Karpas-422 (cell line): ENCODE measurements at regions not wholly inside any gene's neighbourhood (a gene's known extent, or its start where the extent isn't known, plus 50 kb on each side); places are given as distances from the start of the nearest gene placed in this dataset.

Source experiments
- DNase-seq: peaks from one replicate; pipeline ENCODE4 v3.0.0-alpha.2; 2015
- H2AFZ ChIP-seq: fragments of 200-600 bp; sonication (generic); 2 replicates; pipeline ENCODE4 v1.6.1; 2014; ENCODE audit warnings: antibody characterized with exemption, low read length, mixed read lengths
- H3K27ac ChIP-seq: fragments of 200-600 bp; sonication (generic); 2 replicates; pipeline ENCODE4 v1.5.1; 2014; ENCODE audit warnings: mild to moderate bottlenecking, low read length, moderate library complexity
- H3K27me3 ChIP-seq: fragments of 200-600 bp; sonication (generic); 2 replicates; pipeline ENCODE4 v1.6.1; 2014; ENCODE audit warnings: low read length, mixed read lengths
- H3K36me3 ChIP-seq: fragments of 200-600 bp; sonication (generic); 2 replicates; pipeline ENCODE4 v1.6.1; 2014; ENCODE audit warnings: low read length, mixed read lengths; ENCODE audit not compliant: insufficient read depth
- H3K4me1 ChIP-seq: fragments of 200-600 bp; sonication (generic); 2 replicates; pipeline ENCODE4 v1.6.1; 2014; ENCODE audit warnings: mild to moderate bottlenecking, low read length, mixed read lengths
- H3K4me2 ChIP-seq: fragments of 200-600 bp; sonication (generic); 2 replicates; pipeline ENCODE4 v1.6.1; 2014; ENCODE audit warnings: low read length, low read depth, mild to moderate bottlenecking; ENCODE audit not compliant: poor library complexity, severe bottlenecking
- H3K4me3 ChIP-seq: fragments of 200-600 bp; sonication (generic); 2 replicates; pipeline ENCODE4 v1.5.1; 2014; ENCODE audit warnings: mild to moderate bottlenecking, antibody characterized with exemption, low read length, mixed read lengths
- H3K79me2 ChIP-seq: fragments of 200-600 bp; sonication (generic); 2 replicates; pipeline ENCODE4 v1.6.1; 2014; ENCODE audit warnings: mild to moderate bottlenecking, low read length, mixed read lengths
- H3K9ac ChIP-seq: fragments of 200-600 bp; sonication (generic); 2 replicates; pipeline ENCODE4 v1.6.0; 2014; ENCODE audit warnings: low read length
- H3K9me2 ChIP-seq: fragments of 200-600 bp; sonication (generic), shearing (Covaris generic); replicated peaks from 2 replicates; pipeline ENCODE4 v1.6.0; 2014; ENCODE audit warnings: mild to moderate bottlenecking, low read length, moderate library complexity; ENCODE audit not compliant: insufficient read depth
- H3K9me3 ChIP-seq: fragments of 300-700, 200-600 bp; sonication (generic); 2 replicates; pipeline ENCODE4 v1.6.1; 2014; ENCODE audit warnings: low read length, mixed read lengths
- H4K20me1 ChIP-seq: fragments of 200-600 bp; sonication (generic); 2 replicates; pipeline ENCODE4 v1.6.1; 2014; ENCODE audit warnings: mild to moderate bottlenecking, antibody characterized with exemption, low read length, low read depth; ENCODE audit not compliant: insufficient read depth

DNA sequence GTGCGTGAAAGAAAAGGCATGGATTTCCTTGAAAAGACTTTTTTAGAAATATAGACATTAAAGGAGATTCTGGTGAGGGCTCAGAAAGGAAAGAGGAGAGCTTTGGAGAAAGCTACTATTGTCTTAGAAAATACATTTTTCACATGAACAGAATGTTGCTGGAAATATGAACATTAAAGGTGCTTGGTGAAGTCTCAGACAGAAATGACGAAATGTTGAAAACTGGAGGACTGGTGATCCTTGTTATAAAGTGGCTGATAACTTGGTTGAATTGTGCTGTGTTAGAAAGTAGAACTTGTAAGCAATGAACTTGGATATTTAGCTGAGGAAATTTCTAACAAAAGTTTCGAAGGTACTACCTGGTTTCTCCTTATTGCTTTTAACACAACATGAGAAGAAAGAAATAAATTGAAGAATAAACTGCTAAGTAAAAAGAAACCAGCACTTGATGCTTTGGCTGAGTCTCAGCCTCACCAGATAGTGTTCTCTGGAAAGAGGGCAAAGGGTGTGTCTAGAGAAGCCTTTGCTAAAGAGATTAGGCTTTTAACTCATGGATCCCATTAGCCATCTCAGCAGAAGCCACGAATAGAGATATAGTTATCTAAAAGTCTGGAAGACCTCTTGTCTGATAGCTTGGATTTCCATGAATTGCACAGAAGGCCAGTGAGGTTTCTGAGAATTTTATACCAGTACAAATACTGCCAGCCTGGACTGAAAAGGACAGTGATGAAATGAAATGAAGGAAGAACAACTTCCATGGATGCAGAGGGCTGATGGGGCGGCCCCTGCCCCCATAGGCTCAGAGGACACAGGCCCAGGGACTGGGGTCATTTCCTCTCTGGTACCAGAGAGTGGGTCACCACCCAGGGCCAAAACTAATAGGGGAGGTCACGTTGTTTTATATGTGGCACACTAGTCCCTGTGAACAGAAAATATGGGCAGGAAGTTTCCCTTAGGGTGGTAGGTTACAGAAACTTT, 91.5 kb downstream of the RPL22L1 start:
- Histone ChIP-seq H3K27me3 (no peaks in the 10 kb centered on the region), H3K36me3 (no peaks in the 10 kb centered on the region), H4K20me1 (no peaks in the 10 kb centered on the region), H3K4me2 (no peak overlapping the region), H3K79me2 (no peaks in the 10 kb centered on the region), H3K9me3 (no peaks in the 10 kb centered on the region), H3K4me1 (no peaks in the 10 kb centered on the region), H2AFZ (no peak overlapping the region), H3K9ac (no peak overlapping the region), H3K27ac (no peak overlapping the region), H3K4me3 (no peak overlapping the region), H3K9me2 (no peaks in the 10 kb centered on the region)
- no peak for DNase-seq

DNA sequence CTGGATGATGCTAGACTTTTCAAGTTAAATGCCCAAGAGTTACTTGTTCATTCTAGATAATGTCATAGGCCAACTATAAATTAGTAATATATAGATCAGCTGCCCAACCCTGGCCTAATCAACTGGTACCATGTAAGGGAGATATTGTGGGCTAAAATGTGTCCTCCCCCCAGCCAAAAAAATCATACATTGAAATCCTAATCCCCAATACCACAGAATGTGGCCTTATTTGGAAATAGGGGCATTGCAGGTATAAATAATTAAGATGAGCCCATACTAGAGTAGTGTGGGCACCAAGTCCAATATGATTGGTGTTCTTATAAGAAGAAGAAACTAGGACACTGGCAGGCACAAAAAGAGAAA, 92.5 kb downstream of the RPL22L1 start:
- H2AFZ ChIP-seq: no peak overlapping the region
- no peak overlapping the region for H3K9ac ChIP-seq
- no peaks in the 10 kb centered on the region for H3K4me1 ChIP-seq
- H3K4me3 ChIP-seq: no peak overlapping the region
- no peak overlapping the region for H3K4me2 ChIP-seq
- H3K27ac ChIP-seq: no peak overlapping the region
- DNase-seq: no peak
- no peaks in the 10 kb centered on the region for H3K9me2 ChIP-seq
- H4K20me1 ChIP-seq: no peaks in the 10 kb centered on the region
- H3K27me3 ChIP-seq: no peaks in the 10 kb centered on the region
- H3K36me3 ChIP-seq: no peaks in the 10 kb centered on the region
- H3K79me2 ChIP-seq: no peaks in the 10 kb centered on the region
- H3K9me3 ChIP-seq: no peaks in the 10 kb centered on the region

GRCh38 chr3:170776887-170777563, 93.0 kb downstream of the RPL22L1 start:
- H2AFZ ChIP-seq: no peak overlapping the region
- H3K79me2 ChIP-seq: no peaks in the 10 kb centered on the region
- no peaks in the 10 kb centered on the region for H3K4me1 ChIP-seq
- no peaks in the 10 kb centered on the region for H3K9me3 ChIP-seq
- no peak overlapping the region for H3K4me3 ChIP-seq
- no peaks in the 10 kb centered on the region for H4K20me1 ChIP-seq
- no peak for DNase-seq
- H3K36me3 ChIP-seq: no peaks in the 10 kb centered on the region
- no peak overlapping the region for H3K27ac ChIP-seq
- no peaks in the 10 kb centered on the region for H3K27me3 ChIP-seq
- H3K9me2 ChIP-seq: no peaks in the 10 kb centered on the region
- no peak overlapping the region for H3K4me2 ChIP-seq
- no peak overlapping the region for H3K9ac ChIP-seq

DNA sequence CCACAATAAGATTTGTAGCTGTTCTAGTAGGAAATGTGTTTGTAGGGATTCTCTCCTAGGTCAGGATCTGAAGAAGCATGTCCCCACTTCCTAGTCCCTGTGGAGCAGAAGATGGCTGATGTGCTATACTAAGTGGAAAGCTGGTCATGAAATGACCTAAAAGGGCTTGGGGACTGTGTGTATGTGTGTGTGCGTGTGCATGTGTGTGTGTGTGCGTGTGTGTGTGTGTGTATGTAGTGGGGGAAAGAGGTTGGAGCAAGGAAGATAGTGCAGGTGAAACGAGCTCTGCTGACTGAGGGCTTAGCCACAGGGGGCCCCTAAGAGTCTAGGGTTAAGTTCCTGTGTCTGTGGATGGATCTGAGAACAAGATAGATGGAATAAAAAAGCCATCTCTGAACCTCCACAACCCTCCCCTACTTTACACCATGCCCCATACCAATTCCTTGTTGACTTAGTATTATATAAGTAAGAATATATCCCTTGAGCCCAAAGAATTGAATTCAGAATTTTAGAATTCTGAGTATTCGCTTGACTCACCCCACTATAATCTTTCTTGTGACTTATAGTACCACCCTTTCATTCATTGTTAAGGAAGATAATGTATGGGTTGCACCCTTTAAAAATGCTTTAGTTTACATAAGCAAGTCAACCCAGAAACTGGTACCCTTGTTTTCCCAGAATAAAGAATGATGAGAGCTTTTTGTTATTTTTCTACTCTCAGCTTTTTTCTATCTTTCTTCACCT, 96.1 kb downstream of the RPL22L1 start:
- Histone ChIP-seq H2AFZ (no peak overlapping the region), H3K27ac (no peak overlapping the region), H3K4me3 (no peak overlapping the region), H4K20me1 (no peaks in the 10 kb centered on the region), H3K4me1 (no peaks in the 10 kb centered on the region), H3K79me2 (no peaks in the 10 kb centered on the region), H3K27me3 (no peaks in the 10 kb centered on the region), H3K4me2 (no peak overlapping the region), H3K9me3 (no peaks in the 10 kb centered on the region), H3K9me2 (no peaks in the 10 kb centered on the region), H3K36me3 (no peaks in the 10 kb centered on the region), H3K9ac (no peak overlapping the region)
- no peak for DNase-seq

GRCh38 chr3:170772175-170772574, 97.8 kb downstream of the RPL22L1 start:
- Histone ChIP-seq H3K9me3 (no peaks in the 10 kb centered on the region), H3K9me2 (no peaks in the 10 kb centered on the region), H4K20me1 (no peaks in the 10 kb centered on the region), H3K4me3 (no peak overlapping the region), H3K36me3 (no peaks in the 10 kb centered on the region), H3K79me2 (no peaks in the 10 kb centered on the region), H3K4me1 (no peaks in the 10 kb centered on the region), H3K9ac (no peak overlapping the region), H2AFZ (no peak overlapping the region), H3K27ac (no peak overlapping the region), H3K4me2 (no peak overlapping the region), H3K27me3 (no peaks in the 10 kb centered on the region)
- no peak for DNase-seq

GRCh38 chr3:170768334-170768801, 101.6 kb downstream of the RPL22L1 start:
- Histone ChIP-seq H3K27me3 (no peaks in the 10 kb centered on the region), H3K79me2 (no peaks in the 10 kb centered on the region), H3K4me1 (no peaks in the 10 kb centered on the region), H3K9me3 (no peaks in the 10 kb centered on the region), H3K9ac (no peak overlapping the region), H3K4me2 (no peak overlapping the region), H3K4me3 (no peak overlapping the region), H4K20me1 (no peaks in the 10 kb centered on the region), H3K36me3 (no peaks in the 10 kb centered on the region), H3K27ac (no peak overlapping the region), H3K9me2 (no peaks in the 10 kb centered on the region), H2AFZ (no peak overlapping the region)
- DNase-seq: no peak

DNA sequence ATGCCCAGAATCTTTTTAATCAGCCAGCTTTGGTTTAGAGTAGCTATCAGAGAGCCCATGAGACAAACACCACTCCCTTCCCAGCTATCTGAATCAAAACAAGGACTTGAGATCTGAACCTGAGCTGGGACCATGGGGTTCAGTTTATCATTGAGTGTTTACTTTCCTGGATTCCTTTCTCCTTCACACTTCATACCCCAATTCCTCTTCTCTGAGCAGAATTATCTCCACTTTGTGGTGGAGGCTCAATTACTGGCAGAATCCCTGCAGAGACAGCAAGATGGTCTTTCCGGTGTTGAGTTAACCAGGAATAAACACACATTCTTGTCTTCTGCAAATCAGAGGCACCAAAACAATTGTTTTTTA, 102.4 kb downstream of the RPL22L1 start:
- no peak for DNase-seq
- Histone ChIP-seq H3K4me3 (no peak overlapping the region), H3K4me1 (no peaks in the 10 kb centered on the region), H3K27me3 (no peaks in the 10 kb centered on the region), H3K9me2 (no peaks in the 10 kb centered on the region), H3K36me3 (no peaks in the 10 kb centered on the region), H3K4me2 (no peak overlapping the region), H3K9ac (no peak overlapping the region), H4K20me1 (no peaks in the 10 kb centered on the region), H3K9me3 (no peaks in the 10 kb centered on the region), H3K27ac (no peak overlapping the region), H2AFZ (no peak overlapping the region), H3K79me2 (no peaks in the 10 kb centered on the region)
